ENCODE measurements at regions not wholly inside any gene's neighbourhood (a gene's known extent, or its start where the extent isn't known, plus 50 kb on each side); places are given as distances from the start of the nearest gene placed in this dataset.

DNA sequence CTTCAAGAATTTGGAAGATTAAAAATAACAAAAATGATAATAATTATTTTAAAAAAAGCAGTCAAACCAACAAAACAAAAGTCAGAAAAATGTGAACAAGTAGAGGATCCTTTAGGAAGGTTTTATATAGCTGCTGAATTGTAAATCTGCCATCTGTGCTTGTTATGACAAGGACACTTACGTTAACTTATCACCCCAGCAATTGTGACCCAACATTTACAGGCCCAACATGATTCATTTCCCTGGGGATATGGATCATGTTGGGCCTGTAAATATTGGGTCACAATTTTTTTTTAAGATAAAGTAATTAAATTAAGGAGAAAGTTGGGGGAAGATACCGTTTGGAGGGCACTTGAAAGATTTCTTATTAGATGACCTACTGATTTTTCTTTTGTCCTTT is 261.4 kb upstream of the HABP2 start:
- DNase-seq = no peak
- Histone ChIP-seq H3K4me3 (replicated peaks in 1 of 3) (no peak overlapping the region), H3K27ac (no peak overlapping the region), H3K27me3 (no peaks in the 10 kb centered on the region), H3K36me3 (no peaks in the 10 kb centered on the region), H3K9me3 (no peaks in the 10 kb centered on the region), H3K4me1 (no peaks in the 10 kb centered on the region)
- intact Hi-C loops (cut with DNase I) = no loop called here
- TF ChIP-seq, protein P1, sequence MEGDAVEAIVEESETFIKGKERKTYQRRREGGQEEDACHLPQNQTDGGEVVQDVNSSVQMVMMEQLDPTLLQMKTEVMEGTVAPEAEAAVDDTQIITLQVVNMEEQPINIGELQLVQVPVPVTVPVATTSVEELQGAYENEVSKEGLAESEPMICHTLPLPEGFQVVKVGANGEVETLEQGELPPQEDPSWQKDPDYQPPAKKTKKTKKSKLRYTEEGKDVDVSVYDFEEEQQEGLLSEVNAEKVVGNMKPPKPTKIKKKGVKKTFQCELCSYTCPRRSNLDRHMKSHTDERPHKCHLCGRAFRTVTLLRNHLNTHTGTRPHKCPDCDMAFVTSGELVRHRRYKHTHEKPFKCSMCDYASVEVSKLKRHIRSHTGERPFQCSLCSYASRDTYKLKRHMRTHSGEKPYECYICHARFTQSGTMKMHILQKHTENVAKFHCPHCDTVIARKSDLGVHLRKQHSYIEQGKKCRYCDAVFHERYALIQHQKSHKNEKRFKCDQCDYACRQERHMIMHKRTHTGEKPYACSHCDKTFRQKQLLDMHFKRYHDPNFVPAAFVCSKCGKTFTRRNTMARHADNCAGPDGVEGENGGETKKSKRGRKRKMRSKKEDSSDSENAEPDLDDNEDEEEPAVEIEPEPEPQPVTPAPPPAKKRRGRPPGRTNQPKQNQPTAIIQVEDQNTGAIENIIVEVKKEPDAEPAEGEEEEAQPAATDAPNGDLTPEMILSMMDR (IDR thresholded peaks at IDR 0.05) = no peak
- TF ChIP-seq POLR2A (IDR thresholded peaks at IDR 0.05) = no peak
- 65 to 74% methylated on average over 2 of the region's 2 CpGs for WGBS, 2 donors

DNA sequence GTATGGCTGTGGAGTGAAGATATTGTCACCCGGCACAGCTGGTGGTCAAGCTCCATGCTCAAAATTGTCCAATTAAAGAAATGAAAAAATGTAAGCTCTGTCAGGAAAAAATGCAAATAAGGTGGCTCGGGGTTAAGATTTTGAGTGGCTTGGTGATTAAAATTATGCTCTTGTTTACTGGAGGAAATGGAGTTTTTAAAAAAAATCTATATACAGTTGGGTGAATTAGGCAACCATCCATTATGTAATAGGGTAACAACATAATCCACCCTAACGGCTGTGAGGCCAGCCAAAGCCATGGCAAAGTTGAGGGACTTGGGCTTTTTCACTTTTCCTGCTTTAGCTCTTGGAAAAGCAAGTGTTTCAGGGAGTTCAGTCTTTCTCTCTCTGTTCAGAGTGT is 260.8 kb upstream of the HABP2 start:
- DNase-seq = no peak
- H3K4me3 ChIP-seq (replicated peaks in 1 of 3) = no peak overlapping the region
- no peaks in the 10 kb centered on the region for H3K36me3 ChIP-seq
- no peaks in the 10 kb centered on the region for H3K9me3 ChIP-seq
- intact Hi-C loops (cut with DNase I) = no loop called here
- H3K4me1 ChIP-seq = no peaks in the 10 kb centered on the region
- H3K27me3 ChIP-seq = no peaks in the 10 kb centered on the region
- TF ChIP-seq, protein P1 (IDR thresholded peaks at IDR 0.05) = no peak
- no peak for TF ChIP-seq POLR2A (IDR thresholded peaks at IDR 0.05)
- no peak overlapping the region for H3K27ac ChIP-seq
- WGBS, 2 donors = 83 to 91% methylated on average over 3 of the region's 3 CpGs

DNA sequence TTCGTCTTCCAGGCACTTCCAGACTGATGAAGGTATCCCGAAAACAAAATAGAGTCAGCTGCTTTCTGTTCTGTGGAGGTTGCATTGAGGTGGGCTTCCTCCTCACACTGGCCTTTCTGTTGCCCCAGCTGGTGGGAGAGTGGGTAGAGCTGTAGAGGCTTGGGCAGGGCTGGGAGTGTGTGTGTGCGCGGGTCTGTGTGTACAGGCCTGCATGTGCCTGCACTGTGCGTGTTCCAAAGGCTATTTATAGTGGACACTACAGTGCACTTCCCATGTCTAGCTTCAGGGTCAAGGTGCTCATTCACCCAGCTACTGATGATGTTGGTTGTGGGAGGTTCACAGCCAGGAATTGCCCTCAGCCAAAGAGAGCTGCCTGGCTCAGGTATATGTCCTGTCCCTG is 260.1 kb upstream of the HABP2 start:
- H3K27me3 ChIP-seq = no peaks in the 10 kb centered on the region
- H3K36me3 ChIP-seq = no peaks in the 10 kb centered on the region
- DNase-seq = no peak
- no peak overlapping the region for H3K27ac ChIP-seq
- WGBS, 2 donors = 96 to 98% methylated on average over 5 of the region's 5 CpGs
- intact Hi-C loops (cut with DNase I) = no loop called here
- H3K4me1 ChIP-seq = no peaks in the 10 kb centered on the region
- H3K9me3 ChIP-seq = no peaks in the 10 kb centered on the region
- TF ChIP-seq, protein P1 (IDR thresholded peaks at IDR 0.05) = no peak
- TF ChIP-seq POLR2A (IDR thresholded peaks at IDR 0.05) = no peak
- H3K4me3 ChIP-seq (replicated peaks in 1 of 3) = no peak overlapping the region

DNA sequence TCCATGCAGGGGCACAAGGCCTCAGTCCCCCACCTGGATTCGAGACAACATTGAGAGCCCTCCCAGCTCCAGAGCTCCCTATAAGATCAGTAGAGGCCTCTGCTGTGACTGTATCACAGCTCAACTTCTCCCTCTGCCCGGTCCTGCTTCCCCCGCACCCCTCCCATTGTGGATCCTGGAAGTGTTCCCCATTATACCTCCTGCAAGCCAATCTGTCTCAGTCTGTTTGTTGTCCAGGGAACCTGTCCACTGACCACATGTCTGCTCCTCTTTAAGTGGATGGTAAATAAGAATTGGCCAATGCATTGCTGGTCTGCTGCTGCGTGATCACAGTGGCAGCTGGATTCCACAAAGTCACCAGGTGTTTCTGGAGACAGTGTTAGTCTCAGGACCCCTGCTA is 259.7 kb upstream of the HABP2 start:
- Histone ChIP-seq H3K4me1 (no peaks in the 10 kb centered on the region), H3K4me3 (replicated peaks in 1 of 3) (no peak overlapping the region), H3K9me3 (no peaks in the 10 kb centered on the region), H3K27me3 (no peaks in the 10 kb centered on the region), H3K27ac (no peak overlapping the region), H3K36me3 (no peaks in the 10 kb centered on the region)
- DNase-seq = no peak
- TF ChIP-seq, protein P1 (IDR thresholded peaks at IDR 0.05) = no peak
- TF ChIP-seq POLR2A (IDR thresholded peaks at IDR 0.05) = no peak
- intact Hi-C loops (cut with DNase I) = no loop called here
- 88 to 93% methylated on average over 4 of the region's 4 CpGs for WGBS, 2 donors

DNA sequence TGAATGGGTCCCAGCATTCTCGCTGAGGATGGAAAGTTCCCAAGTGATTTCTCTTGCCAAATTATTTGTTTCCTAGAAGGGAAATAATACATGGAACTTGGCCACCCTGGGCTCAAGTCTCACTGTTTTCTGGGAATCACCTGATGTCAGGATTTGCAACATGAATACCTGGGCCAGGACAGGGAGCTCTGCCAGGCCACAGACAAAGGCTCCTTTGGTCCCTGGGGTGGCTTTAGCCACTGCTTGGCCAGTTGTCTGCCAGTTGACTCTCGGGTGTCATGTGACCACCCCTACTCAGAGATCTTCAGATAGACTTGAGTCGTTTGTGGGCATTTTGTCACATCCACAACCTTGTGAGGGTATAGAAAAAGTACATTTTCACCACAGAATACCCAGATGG is 258.0 kb upstream of the HABP2 start:
- no peak for DNase-seq
- Histone ChIP-seq H3K27me3 (no peaks in the 10 kb centered on the region), H3K36me3 (no peaks in the 10 kb centered on the region), H3K4me3 (replicated peaks in 1 of 3) (no peak overlapping the region), H3K9me3 (no peaks in the 10 kb centered on the region), H3K4me1 (no peaks in the 10 kb centered on the region), H3K27ac (no peak overlapping the region)
- intact Hi-C loops (cut with DNase I) = no loop called here
- TF ChIP-seq, protein P1 (IDR thresholded peaks at IDR 0.05) = no peak
- no peak for TF ChIP-seq POLR2A (IDR thresholded peaks at IDR 0.05)
- WGBS, 2 donors = 80 to 81% methylated on average over 3 of the region's 3 CpGs
